ENCODE measurements at regions not wholly inside any gene's neighbourhood (a gene's known extent, or its start where the extent isn't known, plus 50 kb on each side); places are given as distances from the start of the nearest gene placed in this dataset.

- no peak for TF ChIP-seq REST (IDR thresholded peaks at IDR 0.05)
- TF ChIP-seq MAX (IDR thresholded peaks at IDR 0.05) = no peak
- no peak for TF ChIP-seq CTCF (IDR thresholded peaks at IDR 0.05; ENCODE audit: low read depth, low read length, missing input control)
- TF ChIP-seq RAD21 (IDR thresholded peaks at IDR 0.05) = no peak
- no peak for TF ChIP-seq GABPA (IDR thresholded peaks at IDR 0.05 in 1 of 2, conservative IDR thresholded peaks at IDR 0.05 in 1 of 2)
- TF ChIP-seq TAF1 (conservative IDR thresholded peaks at IDR 0.05) = no peak
- TF ChIP-seq FOXA1 (IDR thresholded peaks at IDR 0.05) = no peak
These were observed 170.0 kb upstream of the FRMPD4 start for GRCh38 chrX:11967986-11968869.
